Right lobe of liver (tissue), 6 donors: ENCODE measurements at regions not wholly inside any gene's neighbourhood (a gene's known extent, or its start where the extent isn't known, plus 50 kb on each side); places are given as distances from the start of the nearest gene placed in this dataset.

ENCODE experiments used
- ATAC-seq, 4 donors: fragments of 200-7000 bp; cut with Tn5 transposase; one replicate each; pipeline ENCODE4 v1.9.1; 2020; ENCODE audit warnings: mild to moderate bottlenecking in 4 of 4, moderate library complexity in 4 of 4
- DNase-seq, 3 donors: peaks; one replicate each; pipeline ENCODE4 v3.0.0-alpha.2; 2020
- H3K27ac ChIP-seq, 3 donors: fragments of 200-600 bp; one replicate each; pipeline ENCODE4 v1.8.0; 2022
- H3K27me3 ChIP-seq, 2 donors: fragments of 200-600 bp; one replicate each; pipeline ENCODE4 v1.8.0; 2022
- H3K36me3 ChIP-seq, 4 donors: fragments of 200-600 bp; sonication (generic) in 1 of 4; one replicate each; pipeline versions ENCODE4 v1.5.1 to v1.8.0; 2017 to 2022; ENCODE audit warnings: control low read depth in 1 of 4
- H3K4me1 ChIP-seq, 4 donors: fragments of 200-600 bp; sonication (generic) in 1 of 4; one replicate each; pipeline versions ENCODE4 v1.5.1 to v1.8.0; 2017 to 2022; ENCODE audit warnings: control low read depth in 1 of 4
- H3K4me3 ChIP-seq, 3 donors: fragments of 200-600 bp; one replicate each; pipeline ENCODE4 v1.8.0; 2022
- H3K9me3 ChIP-seq, 4 donors: fragments of 200-600 bp; sonication (generic) in 1 of 4; one replicate each; pipeline versions ENCODE4 v1.5.1 to v1.8.0; 2017 to 2022; ENCODE audit warnings: control low read depth in 1 of 4
- CTCF ChIP-seq, 4 donors: fragments of 200-600 bp in 3 of 4; fragments of 450-650 bp in 1 of 4; IDR thresholded peaks; one replicate each; pipeline versions ENCODE4 v1.5.1 to v1.8.0; 2016 to 2022; ENCODE audit warnings: antibody characterized with exemption in 4 of 4, mild to moderate bottlenecking in 2 of 4
- POLR2A ChIP-seq: fragments of 450-650 bp; IDR thresholded peaks from one replicate; pipeline ENCODE4 v1.6.1; 2017; ENCODE audit warnings: antibody characterized with exemption, mild to moderate bottlenecking
- WGBS: methylation state at CpG from one replicate; pipeline ENCODE4 v1.1.6; 2018; ENCODE audit warnings: low coverage, low lambda C conversion rate; ENCODE audit not compliant: insufficient coverage; ENCODE audit errors: missing lambda C conversion rate; 5-methylcytosine and 5-hydroxymethylcytosine counted together
- intact Hi-C, 2 donors: fragments of 100-400 bp; cut with DNase I; formaldehyde crosslinking; loops; one replicate each; pipeline versions ENCODE4 v1.11.2 to v1.14.1; 2022
- donor health status: DM: no; HTN: yes; CAD: no.
- donor health status: DM: no; HTN: no; CAD: no.
- donor health status: DM: no; HTN: no; CAD: no.
- donor health status: DM: no; HTN: yes; CAD: no.
- donor health status: DM: no; HTN: yes; CAD: no.

- ATAC-seq (no peak), DNase-seq (no peak)
- 53% methylated on average over 1 of the region's 1 CpG for WGBS
- TF ChIP-seq POLR2A (no peak), CTCF (IDR thresholded peaks at IDR 0.05) (no peak)
- intact Hi-C loops = no loop called here
- H3K9me3 ChIP-seq = no peaks in the 10 kb centered on the region
- H3K36me3 ChIP-seq = no peaks in the 10 kb centered on the region
- no peaks in the 10 kb centered on the region for H3K27me3 ChIP-seq
- H3K4me1 ChIP-seq = no peaks in the 10 kb centered on the region
- H3K4me3 ChIP-seq = no peak overlapping the region
- no peak overlapping the region for H3K27ac ChIP-seq
Observed at GRCh38 chr14:42123526-42123925, 516.9 kb downstream of the LRFN5 start.

GRCh38 chr14:42113358-42114069 is 506.8 kb downstream of the LRFN5 start:
- Histone ChIP-seq H3K36me3 (no peaks in the 10 kb centered on the region), H3K27ac (no peak overlapping the region), H3K4me1 (no peaks in the 10 kb centered on the region), H3K4me3 (no peak overlapping the region), H3K9me3 (no peaks in the 10 kb centered on the region), H3K27me3 (no peaks in the 10 kb centered on the region)
- WGBS = 70% methylated on average over 20 of the region's 60 CpGs
- intact Hi-C loops = no loop called here
- DNase-seq (no peak), ATAC-seq (no peak)
- TF ChIP-seq CTCF (IDR thresholded peaks at IDR 0.05) (no peak), POLR2A (no peak)

- H3K4me1 ChIP-seq = no peaks in the 10 kb centered on the region
- no peaks in the 10 kb centered on the region for H3K9me3 ChIP-seq
- DNase-seq = no peak
- no peaks in the 10 kb centered on the region for H3K36me3 ChIP-seq
- no peak overlapping the region for H3K4me3 ChIP-seq
- intact Hi-C loops = no loop called here
- 73% methylated on average over 7 of the region's 7 CpGs for WGBS
- TF ChIP-seq POLR2A (no peak), CTCF (IDR thresholded peaks at IDR 0.05) (no peak)
- H3K27ac ChIP-seq = no peak overlapping the region
- H3K27me3 ChIP-seq = no peaks in the 10 kb centered on the region
- no peak for ATAC-seq
Observed at GRCh38 chr14:42112108-42112507, 505.4 kb downstream of the LRFN5 start.

GRCh38 chr14:42111355-42111754 is 504.7 kb downstream of the LRFN5 start:
- 57% methylated on average over 2 of the region's 2 CpGs for WGBS
- H3K27ac ChIP-seq = no peak overlapping the region
- no peak overlapping the region for H3K4me3 ChIP-seq
- no peaks in the 10 kb centered on the region for H3K9me3 ChIP-seq
- TF ChIP-seq CTCF (IDR thresholded peaks at IDR 0.05) = no peak
- intact Hi-C loops = no loop called here
- H3K27me3 ChIP-seq = no peaks in the 10 kb centered on the region
- no peaks in the 10 kb centered on the region for H3K36me3 ChIP-seq
- no peaks in the 10 kb centered on the region for H3K4me1 ChIP-seq
- DNase-seq (no peak), ATAC-seq (no peak)

- H3K27me3 ChIP-seq = no peaks in the 10 kb centered on the region
- DNase-seq (no peak), ATAC-seq (peak in 2 of 4 donors; percentile 45 to 56)
- no peak for TF ChIP-seq POLR2A
- peak in 2 of 4 donors; percentile 13 to 24 for TF ChIP-seq CTCF (IDR thresholded peaks at IDR 0.05)
- no peak overlapping the region for H3K27ac ChIP-seq
- H3K4me3 ChIP-seq = no peak overlapping the region
- 60% methylated on average over 1 of the region's 1 CpG for WGBS
- H3K9me3 ChIP-seq = no peaks in the 10 kb centered on the region
- no peaks in the 10 kb centered on the region for H3K36me3 ChIP-seq
- H3K4me1 ChIP-seq = no peaks in the 10 kb centered on the region
- intact Hi-C loops = no loop called here
Observed at GRCh38 chr14:42110167-42110566, 503.5 kb downstream of the LRFN5 start.
